NCI-H510A (cell line): ENCODE measurements at regions not wholly inside any gene's neighbourhood (a gene's known extent, or its start where the extent isn't known, plus 50 kb on each side); places are given as distances from the start of the nearest gene placed in this dataset.
"Not testable (repeated sequence)": the region's sequence is repeated elsewhere in the genome, so short reads cannot be mapped to it uniquely, and the experiment has no call there.

ENCODE experiments used
- DNase-seq: peaks from one replicate; lab custom pipeline; 2025; lab: John Stamatoyannopoulos, UW

GRCh38 chr11:128157423-128158298 is 429.7 kb downstream of the ETS1 start:
- DNase-seq: peak; percentile 67

DNA sequence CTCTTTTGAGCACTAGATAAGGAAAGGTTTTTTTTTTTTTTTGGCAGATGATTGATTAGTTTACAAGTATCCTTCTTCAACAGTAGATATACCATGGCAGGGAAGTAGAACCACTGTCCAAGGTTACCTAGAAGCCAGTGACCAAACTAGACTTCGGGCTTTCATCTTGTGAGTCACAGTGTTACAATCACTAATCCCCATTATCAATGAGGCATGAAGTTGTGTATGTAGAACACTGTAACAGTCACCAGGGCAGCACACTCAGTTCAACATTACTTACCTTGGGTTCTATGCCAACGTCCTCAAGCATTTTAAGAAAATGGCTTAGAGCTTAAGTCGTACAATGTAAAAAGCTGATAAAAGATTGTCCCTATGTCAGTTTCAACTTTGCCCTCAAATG is 430.9 kb downstream of the ETS1 start:
- DNase-seq: no peak

DNA sequence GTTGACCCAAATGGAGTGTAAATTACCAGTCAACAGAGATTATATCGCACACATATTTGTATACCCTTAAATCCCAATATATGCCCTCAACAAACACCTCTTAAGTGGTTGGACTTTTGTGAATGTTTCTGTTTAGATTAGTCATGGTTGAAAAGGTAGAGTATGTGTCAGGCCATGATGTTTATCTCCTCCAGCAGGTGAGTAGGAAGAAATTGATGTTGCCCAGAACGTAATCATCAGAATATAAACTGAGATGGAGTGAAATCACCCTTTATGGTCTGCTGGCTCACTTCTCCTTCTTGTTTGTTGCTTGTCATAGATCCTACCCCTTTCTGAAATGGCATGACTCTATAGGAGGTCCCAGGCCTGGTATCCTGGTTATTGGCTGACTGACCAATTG is 431.8 kb downstream of the ETS1 start:
- no peak for DNase-seq

DNA sequence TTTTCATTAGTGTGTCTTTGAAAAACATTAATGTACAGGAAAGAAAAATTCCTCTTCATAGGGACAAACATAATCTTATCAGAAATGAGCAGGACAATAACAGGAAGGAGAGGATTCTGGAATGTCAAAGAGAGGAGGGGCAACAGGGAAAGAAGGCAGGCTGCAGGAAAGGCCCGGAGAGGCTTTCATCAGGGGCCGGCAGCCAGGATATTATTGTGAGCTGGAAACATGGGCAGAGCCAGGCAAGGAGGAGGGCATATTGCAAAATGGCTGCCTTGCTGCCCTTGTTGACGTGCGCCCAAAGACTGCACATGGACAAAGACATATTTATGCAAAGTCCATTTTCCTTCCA is 433.7 kb downstream of the ETS1 start:
- no peak for DNase-seq

DNA sequence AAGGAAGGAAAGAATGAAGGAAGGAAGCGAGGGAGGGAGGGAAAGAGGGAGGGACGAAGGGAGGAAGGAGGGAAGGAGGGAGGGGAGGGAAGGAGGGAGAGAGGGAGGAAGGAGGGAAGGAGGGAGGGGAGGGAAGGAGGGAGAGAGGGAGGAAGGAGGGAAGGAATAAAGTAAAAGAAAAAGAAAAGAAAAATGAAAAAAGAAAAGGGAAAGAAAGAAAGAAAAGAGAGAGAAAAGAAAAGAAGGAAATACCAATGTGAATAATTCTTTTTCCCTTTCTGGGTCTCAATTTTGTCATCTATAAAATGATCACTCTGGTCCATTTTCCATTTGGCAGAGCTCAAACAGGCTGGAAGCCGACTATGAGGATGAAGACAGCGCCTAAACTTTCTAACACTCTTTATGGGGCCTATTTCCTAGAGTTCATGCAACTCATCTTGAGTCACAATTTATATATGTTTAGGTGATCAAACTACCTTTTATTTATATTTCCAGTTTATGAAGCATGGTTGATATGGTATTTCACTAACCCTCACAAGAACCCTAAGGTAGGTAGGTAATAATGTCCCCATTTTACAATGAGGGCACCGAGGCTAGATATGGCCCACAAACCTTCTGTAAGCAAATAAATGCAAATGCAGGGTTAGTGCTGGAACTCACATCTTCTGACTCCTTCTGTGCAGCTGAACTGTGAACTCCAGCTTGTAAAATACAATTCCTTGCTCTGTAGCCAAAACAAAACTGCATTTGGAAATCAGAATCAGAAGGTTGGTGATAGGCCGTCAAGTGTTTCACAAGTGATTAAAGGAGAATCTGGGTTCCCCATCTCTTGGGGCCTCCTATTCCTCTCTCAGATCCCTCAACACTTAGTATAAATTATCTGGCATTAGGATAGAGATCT is 434.3 kb downstream of the ETS1 start:
- DNase-seq: no peak

GRCh38 chr11:128151780-128152179 is 435.6 kb downstream of the ETS1 start:
- no peak for DNase-seq

DNA sequence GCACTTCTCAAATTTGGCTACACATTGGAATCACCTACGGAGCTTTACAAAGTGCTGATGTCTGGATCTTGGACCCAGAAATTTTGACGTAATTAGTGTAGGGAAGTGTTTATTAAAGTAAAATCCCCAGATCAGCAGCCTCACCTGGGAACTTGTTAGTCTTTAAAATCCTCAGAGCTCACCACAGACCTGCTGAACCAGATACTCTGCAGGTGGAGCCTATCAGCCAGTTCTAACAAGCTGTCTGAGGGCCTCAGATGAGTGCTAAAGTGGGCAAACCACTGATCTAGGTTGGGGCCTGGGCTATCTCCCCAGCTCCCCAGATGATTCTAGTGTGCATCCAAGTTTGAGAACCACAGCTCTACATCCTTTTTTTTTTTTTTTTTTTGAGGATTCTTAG is 436.0 kb downstream of the ETS1 start:
- no peak for DNase-seq

GRCh38 chr11:128148208-128148607 is 439.1 kb downstream of the ETS1 start:
- no peak for DNase-seq

DNA sequence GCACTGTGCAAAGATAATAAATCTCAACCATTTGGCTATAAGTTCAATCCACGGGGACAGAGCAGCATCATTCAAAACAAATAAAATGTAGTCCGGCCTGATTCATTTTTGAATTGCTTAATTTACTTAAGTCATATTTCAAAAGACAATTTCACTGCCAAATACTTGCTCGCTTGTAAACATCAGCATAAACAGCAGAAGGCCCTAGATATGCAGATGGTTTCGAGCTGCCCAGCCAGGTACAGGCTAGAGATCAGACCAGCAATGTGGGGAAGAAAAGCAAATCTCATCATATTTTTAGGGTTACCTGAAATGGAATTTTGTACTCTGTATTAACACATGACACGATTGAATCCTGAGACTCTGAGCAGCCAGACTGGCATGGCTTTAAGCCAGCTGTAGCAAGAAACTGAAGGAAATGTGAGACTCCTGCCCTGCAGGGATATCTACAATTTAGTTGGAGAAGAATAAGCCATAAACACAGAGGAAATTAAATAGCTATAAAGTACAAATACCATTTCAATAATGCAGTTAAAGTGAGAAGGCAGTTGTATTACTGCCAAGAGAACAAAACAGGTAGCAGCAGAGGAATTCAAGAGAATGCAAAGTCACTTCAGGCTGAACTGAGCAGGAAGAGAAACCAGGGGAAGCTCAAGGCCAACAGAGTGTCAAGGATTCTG is 440.3 kb downstream of the ETS1 start:
- no peak for DNase-seq

GRCh38 chr11:128140293-128140692 is 447.1 kb downstream of the ETS1 start:
- DNase-seq: not testable (repeated sequence)

GRCh38 chr11:128135451-128135850 is 451.9 kb downstream of the ETS1 start:
- no peak for DNase-seq

GRCh38 chr11:128133501-128133900 is 453.9 kb downstream of the ETS1 start:
- DNase-seq: no peak

DNA sequence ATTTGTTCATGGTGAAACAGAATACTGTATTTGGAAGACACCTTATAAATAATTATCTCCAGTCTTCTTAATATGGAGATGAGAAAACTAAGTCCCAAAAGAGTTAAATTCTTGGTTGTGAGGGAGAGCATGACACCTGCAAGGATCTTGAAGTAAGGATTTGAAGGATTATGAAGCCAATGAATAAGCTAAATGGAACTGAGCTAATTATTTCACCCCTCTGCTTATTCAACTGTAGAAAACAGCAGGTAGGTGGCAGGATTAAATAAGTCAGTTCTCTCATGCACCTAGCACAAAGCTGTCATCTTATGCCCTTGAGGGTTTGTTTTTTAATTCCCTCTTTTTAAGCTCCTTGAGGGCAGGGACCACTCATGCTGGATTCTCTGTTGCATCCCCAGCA is 457.3 kb downstream of the ETS1 start:
- no peak for DNase-seq

DNA sequence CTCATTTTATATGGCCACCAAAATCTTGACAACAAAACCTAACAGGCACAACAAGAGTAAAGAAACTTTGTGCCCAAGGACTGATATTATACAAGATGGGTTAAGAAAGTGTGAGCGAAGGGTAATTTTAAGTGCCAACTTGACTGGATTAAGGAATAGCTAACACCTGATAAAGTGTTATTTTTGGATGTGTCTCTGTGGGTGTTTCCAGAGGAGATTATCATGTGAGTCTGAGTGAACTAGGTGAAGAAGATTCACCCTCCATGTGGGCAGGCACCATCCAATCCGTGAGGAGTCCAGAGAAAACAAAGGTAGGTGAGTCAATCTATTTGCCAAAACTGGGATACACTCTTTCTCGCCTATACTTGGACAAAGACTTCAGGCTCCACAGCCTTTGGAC is 461.6 kb downstream of the ETS1 start:
- DNase-seq: no peak

- no peak for DNase-seq
Observed at GRCh38 chr11:128116885-128117284, 470.5 kb downstream of the ETS1 start.

GRCh38 chr11:128116447-128116846 is 470.9 kb downstream of the ETS1 start:
- DNase-seq: no peak

DNA sequence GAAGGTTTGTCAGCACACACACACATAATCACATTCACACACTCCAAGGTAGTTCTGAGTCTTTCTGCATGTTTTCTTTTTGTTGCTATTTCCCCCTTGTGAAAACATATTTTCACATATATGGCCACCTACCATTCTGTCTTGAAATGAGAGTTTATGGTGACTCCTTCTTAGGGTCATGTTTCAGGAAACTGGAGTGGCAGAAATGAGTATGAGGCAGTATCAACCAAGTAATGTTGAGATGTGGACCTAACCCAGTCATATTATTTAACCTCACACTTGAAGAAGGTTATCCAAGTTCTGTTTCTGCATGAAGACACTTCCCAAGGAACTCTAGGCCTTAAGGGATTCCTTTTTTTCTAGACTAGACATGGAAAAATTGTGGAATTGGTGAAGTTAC is 481.4 kb downstream of the ETS1 start:
- DNase-seq: no peak

- no peak for DNase-seq
Observed at GRCh38 chr11:128105511-128105910, 481.8 kb downstream of the ETS1 start.

DNA sequence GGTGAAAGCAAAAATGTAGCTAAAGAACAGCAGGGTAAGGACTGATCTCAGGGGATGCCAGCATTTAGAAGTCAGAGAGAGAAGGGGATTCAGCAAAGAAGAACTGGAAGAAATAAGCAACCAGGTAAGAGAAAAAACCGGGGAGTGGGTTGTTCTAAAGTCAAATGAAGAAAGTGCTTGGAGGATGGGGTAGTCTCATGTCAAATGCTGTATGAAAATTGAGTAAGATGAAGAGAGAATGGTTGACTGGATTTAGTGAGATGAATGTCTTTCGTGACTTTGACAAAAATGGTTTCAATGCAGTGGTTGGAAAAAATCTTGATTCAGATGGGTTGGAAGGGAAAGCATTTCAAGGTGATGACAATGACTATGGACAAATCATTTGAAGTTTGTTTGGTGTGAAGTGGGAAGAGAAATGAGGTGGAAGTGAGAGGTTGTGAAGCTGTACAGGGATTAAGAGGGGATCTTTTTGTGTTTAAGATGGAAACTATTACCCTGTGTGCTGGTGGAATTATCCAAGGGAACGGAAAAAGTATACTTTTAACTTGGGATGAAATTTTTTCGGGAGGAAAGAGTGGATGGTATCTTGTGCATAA is 484.0 kb downstream of the ETS1 start:
- DNase-seq: no peak

DNA sequence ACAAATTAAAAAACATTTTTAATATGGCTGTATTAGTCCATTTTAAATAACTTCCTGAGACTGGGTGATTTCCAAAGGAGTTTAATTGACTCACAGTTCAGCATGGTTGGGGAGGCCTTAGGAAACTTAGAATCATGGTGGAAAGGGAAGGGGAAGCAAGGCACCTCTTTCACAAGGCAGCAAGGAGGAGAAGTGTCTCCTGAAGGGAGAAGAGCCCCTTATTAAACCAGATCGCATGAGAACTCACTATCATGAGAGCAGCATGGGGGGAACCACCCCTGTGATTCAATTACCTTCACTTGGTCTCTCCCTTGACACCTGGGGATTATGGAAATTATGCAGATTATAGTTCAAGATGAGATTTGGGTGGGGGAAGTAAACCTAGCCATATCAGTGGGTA is 488.6 kb downstream of the ETS1 start:
- no peak for DNase-seq

GRCh38 chr11:128095466-128095981 is 491.8 kb downstream of the ETS1 start:
- DNase-seq: no peak

GRCh38 chr11:128093689-128094088 is 493.7 kb downstream of the ETS1 start:
- no peak for DNase-seq
